NCI-H2029 treated with DMSO at 0.1 percent for 48 hours (cell line): ENCODE measurements at regions not wholly inside any gene's neighbourhood (a gene's known extent, or its start where the extent isn't known, plus 50 kb on each side); places are given as distances from the start of the nearest gene placed in this dataset.

Source experiments
- DNase-seq: peaks from one replicate; lab custom pipeline; 2025; lab: John Stamatoyannopoulos, UW

- no peak for DNase-seq
These were observed 646.6 kb downstream of the TOX3 start for GRCh38 chr16:51900221-51900780.

GRCh38 chr16:51898872-51899271 is 648.1 kb downstream of the TOX3 start:
- no peak for DNase-seq

- no peak for DNase-seq
These were observed 650.9 kb downstream of the TOX3 start for GRCh38 chr16:51896013-51896412.

GRCh38 chr16:51892293-51893007 is 654.5 kb downstream of the TOX3 start:
- DNase-seq = no peak

- DNase-seq = no peak
These were observed 658.4 kb downstream of the TOX3 start for GRCh38 chr16:51888534-51888933.

GRCh38 chr16:51888016-51888415 is 658.9 kb downstream of the TOX3 start:
- DNase-seq = no peak

- no peak for DNase-seq
These were observed 660.5 kb downstream of the TOX3 start for GRCh38 chr16:51886456-51886855.

GRCh38 chr16:51884773-51885172 is 662.2 kb downstream of the TOX3 start:
- no peak for DNase-seq

GRCh38 chr16:51881731-51882130 is 665.2 kb downstream of the TOX3 start:
- DNase-seq = no peak

GRCh38 chr16:51880776-51881175 is 666.2 kb downstream of the TOX3 start:
- DNase-seq = no peak

- DNase-seq = no peak
These were observed 669.3 kb downstream of the TOX3 start for GRCh38 chr16:51877686-51878085.

- DNase-seq = no peak
These were observed 670.0 kb downstream of the TOX3 start for GRCh38 chr16:51876934-51877333.

GRCh38 chr16:51876601-51876875 is 670.4 kb downstream of the TOX3 start:
- no peak for DNase-seq

GRCh38 chr16:51875834-51876600 is 670.9 kb downstream of the TOX3 start:
- no peak for DNase-seq

- no peak for DNase-seq
These were observed 674.4 kb downstream of the TOX3 start for GRCh38 chr16:51872524-51872923.

GRCh38 chr16:51870296-51870854 is 676.6 kb downstream of the TOX3 start:
- no peak for DNase-seq

- no peak for DNase-seq
These were observed 677.8 kb downstream of the TOX3 start for GRCh38 chr16:51869176-51869575.

- DNase-seq = no peak
These were observed 678.3 kb downstream of the TOX3 start for GRCh38 chr16:51868631-51869030.

GRCh38 chr16:51867386-51868065 is 679.4 kb downstream of the TOX3 start:
- no peak for DNase-seq

GRCh38 chr16:51864575-51864974 is 682.4 kb downstream of the TOX3 start:
- DNase-seq = no peak

- DNase-seq = no peak
These were observed 692.5 kb downstream of the TOX3 start for GRCh38 chr16:51854401-51854951.

- no peak for DNase-seq
These were observed 693.4 kb downstream of the TOX3 start for GRCh38 chr16:51853586-51853985.
